ENCODE measurements at regions not wholly inside any gene's neighbourhood (a gene's known extent, or its start where the extent isn't known, plus 50 kb on each side); places are given as distances from the start of the nearest gene placed in this dataset.

DNA sequence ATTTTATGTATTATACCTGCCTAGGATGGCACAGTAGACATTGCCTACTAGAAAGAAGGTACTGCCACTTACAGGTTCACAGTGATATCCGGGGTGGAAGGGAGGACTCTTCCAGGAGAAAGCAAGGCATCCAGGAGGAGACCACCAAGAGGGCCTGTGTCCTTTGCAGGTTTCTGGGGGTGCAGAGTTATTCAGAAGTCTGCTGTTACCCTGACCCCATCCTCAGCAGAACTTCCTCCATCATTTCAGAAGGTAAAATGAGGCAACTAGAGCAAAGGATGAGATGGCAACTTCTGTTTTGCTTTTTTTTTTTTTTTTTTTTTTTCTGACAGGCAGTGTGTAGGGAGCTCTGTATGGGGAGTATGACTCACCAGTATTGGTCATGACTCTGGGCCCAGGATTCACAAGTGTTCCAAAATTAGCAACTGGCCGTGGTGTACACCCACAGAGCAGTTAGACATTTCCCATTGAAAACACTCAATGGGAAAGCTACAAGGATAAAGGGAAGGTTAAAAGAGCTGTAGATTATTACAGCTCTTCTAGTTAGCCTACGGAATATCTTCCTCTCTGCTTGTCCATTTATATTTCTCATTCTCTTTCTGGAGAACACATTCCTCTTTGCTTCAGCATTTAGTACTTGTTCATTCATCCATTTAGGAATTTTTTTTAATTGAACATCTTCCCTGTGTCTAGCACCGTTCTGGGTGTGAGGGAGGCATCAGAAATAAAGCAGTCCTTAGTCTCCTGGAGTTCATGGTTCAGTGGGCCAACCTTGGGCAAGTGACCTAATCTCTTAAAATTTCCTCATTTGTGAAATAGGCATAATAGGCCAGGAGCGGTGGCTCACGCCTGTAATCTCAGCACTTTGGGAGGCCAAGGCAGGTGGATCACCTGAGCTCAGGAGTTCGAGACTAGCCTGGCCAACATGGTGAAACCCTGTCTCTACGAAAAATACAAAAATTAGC is 50.5 kb upstream of the PPP2R5A start:
- no peak overlapping the region for H3K4me3 ChIP-seq (ENCODE audit: low read depth, low read length)
- TF ChIP-seq, protein P1, sequence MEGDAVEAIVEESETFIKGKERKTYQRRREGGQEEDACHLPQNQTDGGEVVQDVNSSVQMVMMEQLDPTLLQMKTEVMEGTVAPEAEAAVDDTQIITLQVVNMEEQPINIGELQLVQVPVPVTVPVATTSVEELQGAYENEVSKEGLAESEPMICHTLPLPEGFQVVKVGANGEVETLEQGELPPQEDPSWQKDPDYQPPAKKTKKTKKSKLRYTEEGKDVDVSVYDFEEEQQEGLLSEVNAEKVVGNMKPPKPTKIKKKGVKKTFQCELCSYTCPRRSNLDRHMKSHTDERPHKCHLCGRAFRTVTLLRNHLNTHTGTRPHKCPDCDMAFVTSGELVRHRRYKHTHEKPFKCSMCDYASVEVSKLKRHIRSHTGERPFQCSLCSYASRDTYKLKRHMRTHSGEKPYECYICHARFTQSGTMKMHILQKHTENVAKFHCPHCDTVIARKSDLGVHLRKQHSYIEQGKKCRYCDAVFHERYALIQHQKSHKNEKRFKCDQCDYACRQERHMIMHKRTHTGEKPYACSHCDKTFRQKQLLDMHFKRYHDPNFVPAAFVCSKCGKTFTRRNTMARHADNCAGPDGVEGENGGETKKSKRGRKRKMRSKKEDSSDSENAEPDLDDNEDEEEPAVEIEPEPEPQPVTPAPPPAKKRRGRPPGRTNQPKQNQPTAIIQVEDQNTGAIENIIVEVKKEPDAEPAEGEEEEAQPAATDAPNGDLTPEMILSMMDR (IDR thresholded peaks at IDR 0.05; ENCODE audit: control insufficient read depth, extremely low read depth, insufficient read depth): no peak
- no peak for DNase-seq (ENCODE audit: low read depth)

Measured in LNCaP clone FGC (cell line).